IMR-90 (cell line): ENCODE measurements at regions not wholly inside any gene's neighbourhood (a gene's known extent, or its start where the extent isn't known, plus 50 kb on each side); places are given as distances from the start of the nearest gene placed in this dataset.

ENCODE experiments used
- ATAC-seq: fragments of 200-7000 bp; cut with Tn5 transposase; 2 replicates; pipeline ENCODE4 v1.9.1; 2020; ENCODE audit warnings: low read depth, mild to moderate bottlenecking, moderate library complexity
- BruUV-seq: library from RNA; stranded (reverse); fragments of 400-500 nt; replicated peaks from 2 replicates; lab custom pipeline; 2021; lab: Mats Ljungman, UMichigan
- CTCF ChIA-PET: fragments of 300-600 bp; formaldehyde crosslinking; extraction: SDS; loops from one replicate; lab custom pipeline; 2021; ENCODE audit warnings: antibody characterized with exemption; lab: Yijun Ruan, JAX
- POLR2A ChIA-PET: fragments of 300-600 bp; sonication (Branson Sonifier 250); formaldehyde crosslinking; loops from one replicate; lab custom pipeline; 2022; ENCODE audit warnings: antibody characterized with exemption; ENCODE audit not compliant: unreplicated experiment; lab: Charles Lee
- DNase-seq: peaks from one replicate; pipeline ENCODE4 v3.0.0; 2013
- H2AFZ ChIP-seq: replicated peaks from 2 replicates; pipeline ENCODE3; 2013; ENCODE audit warnings: low read length, mild to moderate bottlenecking; ENCODE audit not compliant: poor library complexity
- H2AK5ac ChIP-seq: 2 replicates; pipeline ENCODE4 v1.6.1; 2013; ENCODE audit warnings: low read depth, low read length, inconsistent platforms
- H2AK9ac ChIP-seq: replicated peaks from 2 replicates; pipeline ENCODE3; 2013; ENCODE audit warnings: mild to moderate bottlenecking, low read depth, low read length, moderate library complexity; ENCODE audit not compliant: poor library complexity
- H2BK120ac ChIP-seq: 2 replicates; pipeline ENCODE4 v1.6.1; 2013; ENCODE audit warnings: low read depth, low read length, inconsistent platforms
- H2BK15ac ChIP-seq: 3 replicates; pipeline ENCODE4 v1.6.1; 2013; ENCODE audit warnings: low read depth, low read length, inconsistent platforms
- H2BK20ac ChIP-seq: 2 replicates; pipeline ENCODE4 v1.6.1; 2013; ENCODE audit warnings: low read depth, mild to moderate bottlenecking, inconsistent platforms, low read length, moderate library complexity
- H2BK5ac ChIP-seq: 2 replicates; pipeline ENCODE4 v1.6.1; 2013; ENCODE audit warnings: mild to moderate bottlenecking, low read depth, low read length, inconsistent platforms; ENCODE audit not compliant: poor library complexity, severe bottlenecking
- H3K14ac ChIP-seq: replicated peaks from 2 replicates; pipeline ENCODE4 v1.6.1; 2013; ENCODE audit warnings: low read depth, low read length, inconsistent platforms
- H3K18ac ChIP-seq: 2 replicates; pipeline ENCODE4 v1.6.1; 2013; ENCODE audit warnings: low read depth, low read length, control low read depth
- H3K23ac ChIP-seq: 2 replicates; pipeline ENCODE4 v1.6.1; 2013; ENCODE audit warnings: low read depth, low read length, inconsistent platforms
- H3K27ac ChIP-seq: 2 replicates; pipeline ENCODE4 v1.5.1; 2013; ENCODE audit warnings: mild to moderate bottlenecking, control low read depth, low read length; ENCODE audit not compliant: insufficient read depth
- H3K27me3 ChIP-seq: 2 replicates; pipeline ENCODE4 v1.6.1; 2013; ENCODE audit warnings: low read length; ENCODE audit not compliant: control insufficient read depth, insufficient read depth
- H3K36me3 ChIP-seq: 2 replicates; pipeline ENCODE4 v1.6.1; 2013; ENCODE audit warnings: low read length, mixed read lengths; ENCODE audit not compliant: control insufficient read depth, insufficient read depth
- H3K4ac ChIP-seq: 2 replicates; pipeline ENCODE4 v1.6.1; 2013; ENCODE audit warnings: low read depth, low read length, inconsistent platforms
- H3K4me1 ChIP-seq: 2 replicates; pipeline ENCODE4 v1.6.1; 2013; ENCODE audit warnings: low read length, mixed read lengths; ENCODE audit not compliant: control insufficient read depth, insufficient read depth
- H3K4me2 ChIP-seq: 2 replicates; pipeline ENCODE4 v1.6.1; 2013; ENCODE audit warnings: low read depth, mild to moderate bottlenecking, control low read depth, low read length, moderate library complexity
- H3K4me3 ChIP-seq: 2 replicates; pipeline ENCODE4 v1.5.1; 2013; ENCODE audit warnings: low read depth, mild to moderate bottlenecking, control low read depth, low read length, moderate library complexity; ENCODE audit not compliant: insufficient read depth
- H3K56ac ChIP-seq: 2 replicates; pipeline ENCODE4 v1.6.1; 2013; ENCODE audit warnings: low read length, inconsistent platforms; ENCODE audit not compliant: insufficient read depth; ENCODE audit errors: extremely low read depth
- H3K79me1 ChIP-seq, 2 experiments: 2 replicates each; pipeline ENCODE4 v1.6.1; 2013; ENCODE audit warnings: low read length in 2 of 2, inconsistent platforms in 1 of 2, low read depth in 1 of 2
- H3K9ac ChIP-seq: 2 replicates; pipeline ENCODE4 v1.6.1; 2013; ENCODE audit warnings: low read depth, low read length, control low read depth
- H3K9me1 ChIP-seq: 2 replicates; pipeline ENCODE4 v1.6.1; 2013; ENCODE audit warnings: low read length, inconsistent platforms; ENCODE audit not compliant: insufficient read depth
- H3K9me3 ChIP-seq: 2 replicates; pipeline ENCODE4 v1.6.1; 2013; ENCODE audit warnings: low read length; ENCODE audit not compliant: control insufficient read depth, insufficient read depth
- H4K20me1 ChIP-seq: 2 replicates; pipeline ENCODE4 v1.6.1; 2013; ENCODE audit warnings: low read length, inconsistent platforms; ENCODE audit not compliant: insufficient read depth
- H4K5ac ChIP-seq: 2 replicates; pipeline ENCODE4 v1.6.1; 2013; ENCODE audit warnings: mild to moderate bottlenecking, low read depth, low read length, control low read depth
- H4K8ac ChIP-seq, 2 experiments: 2 replicates each; pipeline ENCODE4 v1.6.1; 2013; ENCODE audit warnings: low read depth in 2 of 2, low read length in 2 of 2, control low read depth in 1 of 2, inconsistent platforms in 1 of 2
- H4K91ac ChIP-seq: 2 replicates; pipeline ENCODE4 v1.6.1; 2013; ENCODE audit warnings: low read depth, low read length, inconsistent platforms; ENCODE audit not compliant: insufficient read depth
- BHLHE40 ChIP-seq: fragments of 150-350 bp; IDR thresholded peaks from 2 replicates; pipeline ENCODE4 v1.6.1; 2016; ENCODE audit warnings: mild to moderate bottlenecking, low read depth, low read length
- CEBPB ChIP-seq: IDR thresholded peaks from 2 replicates; pipeline ENCODE4 v1.6.1; 2012; ENCODE audit warnings: low read depth, low read length, improper control_type of control experiment
- CHD1 ChIP-seq: IDR thresholded peaks from 2 replicates; pipeline ENCODE4 v1.6.1; 2012; ENCODE audit warnings: low read depth, low read length, improper control_type of control experiment
- FOS ChIP-seq: fragments of 150-350 bp; IDR thresholded peaks from 2 replicates; pipeline ENCODE4 v1.6.1; 2016; ENCODE audit warnings: low read depth, low read length
- MAFK ChIP-seq: IDR thresholded peaks from 2 replicates; pipeline ENCODE4 v1.6.1; 2012; ENCODE audit warnings: low read depth, low read length, improper control_type of control experiment
- MAZ ChIP-seq: IDR thresholded peaks from 2 replicates; pipeline ENCODE4 v1.6.1; 2012; ENCODE audit warnings: low read depth, mild to moderate bottlenecking, low read length, improper control_type of control experiment, moderate library complexity, borderline replicate concordance
- MXI1 ChIP-seq: IDR thresholded peaks from 2 replicates; pipeline ENCODE4 v1.6.1; 2012; ENCODE audit warnings: low read depth, mild to moderate bottlenecking, low read length, moderate library complexity, borderline replicate concordance
- NFE2L2 ChIP-seq: fragments of 150-350 bp; IDR thresholded peaks from 2 replicates; pipeline ENCODE4 v1.6.1; 2016; ENCODE audit warnings: low read depth, mild to moderate bottlenecking, low read length
- POLR2A ChIP-seq: IDR thresholded peaks from 2 replicates; pipeline ENCODE4 v1.6.1; 2012; ENCODE audit warnings: mild to moderate bottlenecking, low read depth, low read length
- RAD21 ChIP-seq: IDR thresholded peaks from 2 replicates; pipeline ENCODE4 v1.6.1; 2012; ENCODE audit warnings: low read length, improper control_type of control experiment
- RCOR1 ChIP-seq: IDR thresholded peaks from 2 replicates; pipeline ENCODE4 v1.6.1; 2012; ENCODE audit warnings: mild to moderate bottlenecking, low read length, improper control_type of control experiment; ENCODE audit not compliant: insufficient replicate concordance
- RFX5 ChIP-seq: IDR thresholded peaks from 2 replicates; pipeline ENCODE4 v1.8.0; 2012; ENCODE audit warnings: low read depth, mild to moderate bottlenecking, low read length, moderate library complexity
- SMC3 ChIP-seq: fragments of 150-350 bp; IDR thresholded peaks from 2 replicates; pipeline ENCODE4 v1.6.1; 2016; ENCODE audit warnings: low read depth, mild to moderate bottlenecking, antibody characterized with exemption, low read length, moderate library complexity
- WGBS, 2 experiments: methylation state at CpG; one replicate each; pipeline versions ENCODE4 v1.1.5 to v1.1.7; 2013; ENCODE audit warnings: missing lambda C conversion rate in 2 of 2; ENCODE audit not compliant: insufficient read length in 1 of 2; ENCODE audit errors: extremely low coverage in 2 of 2; 5-methylcytosine and 5-hydroxymethylcytosine counted together
- dilution Hi-C: fragments of 300-500 bp; cut with HindIII; formaldehyde crosslinking; loops from one replicate; pipeline ENCODE4 v1.14.3; 2018; ENCODE audit warnings: low sequenced_read_pairs; ENCODE audit not compliant: unreplicated experiment
- in situ Hi-C: fragments of 300-500 bp; cut with MboI; formaldehyde crosslinking; loops from 3 replicates; pipeline ENCODE4 v1.14.3; 2019; ENCODE audit warnings: low sequenced_read_pairs, inconsistent platforms, mixed read lengths
- intact Hi-C: fragments of 100-400 bp; cut with micrococcal nuclease; formaldehyde crosslinking; loops from 2 replicates; pipeline ENCODE4 v1.10.0; 2022
- TF ChIP-seq, protein P1 (sequence below): conservative IDR thresholded peaks from 2 replicates; pipeline ENCODE4 v1.5.1; 2012; ENCODE audit warnings: mild to moderate bottlenecking, low read depth, low read length, improper control_type of control experiment
- TF ChIP-seq, protein P2 (sequence below): fragments of 150-350 bp; IDR thresholded peaks from 2 replicates; pipeline ENCODE4 v1.6.1; 2017; ENCODE audit warnings: mild to moderate bottlenecking, antibody characterized with exemption, low read length, low read depth
- TF ChIP-seq, protein P3 (sequence below): fragments of 150-350 bp; IDR thresholded peaks from 2 replicates; pipeline ENCODE4 v1.6.1; 2016; ENCODE audit warnings: low read depth, mild to moderate bottlenecking, low read length, moderate library complexity, borderline replicate concordance

DNA sequence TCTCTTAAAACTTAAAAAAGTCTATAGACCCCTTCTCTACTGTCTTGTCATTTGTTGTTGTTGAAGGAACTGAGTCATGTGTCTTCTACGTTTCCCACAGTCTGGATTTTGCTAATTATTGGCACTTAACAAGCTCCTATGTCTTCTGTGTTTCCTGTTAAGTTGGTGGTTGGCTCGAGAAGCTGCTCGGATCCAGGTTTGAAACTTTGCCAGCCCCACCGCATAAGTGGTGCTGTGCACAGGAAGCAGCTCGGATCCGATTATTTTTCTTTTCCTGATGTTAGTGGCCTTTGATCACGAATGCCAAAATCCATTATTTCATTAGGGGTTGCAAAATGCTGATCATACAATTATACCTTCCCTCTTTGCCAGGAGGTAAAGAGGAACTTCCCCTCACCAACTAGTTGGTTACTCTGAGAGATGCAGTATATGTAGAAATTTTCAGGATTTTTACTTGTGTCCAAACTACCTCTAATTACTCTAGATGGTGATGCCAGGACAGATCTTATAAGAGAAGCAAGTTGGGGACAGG, 186.5 kb downstream of the NSG2 start:
- Histone ChIP-seq H4K5ac (no peak overlapping the region), H2BK120ac (no peak overlapping the region), H2AK9ac (no peak overlapping the region), H3K18ac (no peak overlapping the region), H2AK5ac (no peak overlapping the region), H3K79me1 (no peaks in the 10 kb centered on the region), H3K9me1 (no peaks in the 10 kb centered on the region), H3K56ac (no peak overlapping the region), H2AFZ (no peak overlapping the region), H3K4me3 (no peak overlapping the region), H3K9ac (no peak overlapping the region), H4K8ac (no peak overlapping the region), H4K91ac (no peak overlapping the region), H3K27me3 (no peaks in the 10 kb centered on the region), H2BK5ac (no peak overlapping the region), H3K9me3 (peaks cover 17% of the 10 kb centered on the region), H3K36me3 (no peaks in the 10 kb centered on the region), H3K23ac (no peak overlapping the region), H3K4me2 (no peak overlapping the region), H2BK20ac (no peak overlapping the region), H3K4ac (no peak overlapping the region), H3K4me1 (no peaks in the 10 kb centered on the region), H2BK15ac (no peak overlapping the region), H3K27ac (no peak overlapping the region), H4K20me1 (no peaks in the 10 kb centered on the region), H3K14ac (no peak overlapping the region)
- intact Hi-C loops = no loop called here
- WGBS, 2 experiments = 7% methylated on average over 3 of the region's 7 CpGs; no CpG with 5 or more reads in 1 of the 2 experiments
- DNase-seq (no peak), ATAC-seq (no peak)
- dilution Hi-C loops = no loop called here
- ChIA-PET CTCF (no interaction called here), POLR2A (no interaction called here)
- in situ Hi-C loops = no loop called here
- TF ChIP-seq, protein P1, sequence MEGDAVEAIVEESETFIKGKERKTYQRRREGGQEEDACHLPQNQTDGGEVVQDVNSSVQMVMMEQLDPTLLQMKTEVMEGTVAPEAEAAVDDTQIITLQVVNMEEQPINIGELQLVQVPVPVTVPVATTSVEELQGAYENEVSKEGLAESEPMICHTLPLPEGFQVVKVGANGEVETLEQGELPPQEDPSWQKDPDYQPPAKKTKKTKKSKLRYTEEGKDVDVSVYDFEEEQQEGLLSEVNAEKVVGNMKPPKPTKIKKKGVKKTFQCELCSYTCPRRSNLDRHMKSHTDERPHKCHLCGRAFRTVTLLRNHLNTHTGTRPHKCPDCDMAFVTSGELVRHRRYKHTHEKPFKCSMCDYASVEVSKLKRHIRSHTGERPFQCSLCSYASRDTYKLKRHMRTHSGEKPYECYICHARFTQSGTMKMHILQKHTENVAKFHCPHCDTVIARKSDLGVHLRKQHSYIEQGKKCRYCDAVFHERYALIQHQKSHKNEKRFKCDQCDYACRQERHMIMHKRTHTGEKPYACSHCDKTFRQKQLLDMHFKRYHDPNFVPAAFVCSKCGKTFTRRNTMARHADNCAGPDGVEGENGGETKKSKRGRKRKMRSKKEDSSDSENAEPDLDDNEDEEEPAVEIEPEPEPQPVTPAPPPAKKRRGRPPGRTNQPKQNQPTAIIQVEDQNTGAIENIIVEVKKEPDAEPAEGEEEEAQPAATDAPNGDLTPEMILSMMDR = no peak
- no peak for TF ChIP-seq CHD1
- TF ChIP-seq NFE2L2 = no peak
- TF ChIP-seq, protein P2, sequence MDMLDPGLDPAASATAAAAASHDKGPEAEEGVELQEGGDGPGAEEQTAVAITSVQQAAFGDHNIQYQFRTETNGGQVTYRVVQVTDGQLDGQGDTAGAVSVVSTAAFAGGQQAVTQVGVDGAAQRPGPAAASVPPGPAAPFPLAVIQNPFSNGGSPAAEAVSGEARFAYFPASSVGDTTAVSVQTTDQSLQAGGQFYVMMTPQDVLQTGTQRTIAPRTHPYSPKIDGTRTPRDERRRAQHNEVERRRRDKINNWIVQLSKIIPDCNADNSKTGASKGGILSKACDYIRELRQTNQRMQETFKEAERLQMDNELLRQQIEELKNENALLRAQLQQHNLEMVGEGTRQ = no peak
- TF ChIP-seq MAZ = no peak
- no peak for TF ChIP-seq MAFK
- no peak for TF ChIP-seq CEBPB
- TF ChIP-seq RCOR1 = no peak
- TF ChIP-seq FOS = no peak
- TF ChIP-seq RAD21 = no peak
- TF ChIP-seq, protein P3, sequence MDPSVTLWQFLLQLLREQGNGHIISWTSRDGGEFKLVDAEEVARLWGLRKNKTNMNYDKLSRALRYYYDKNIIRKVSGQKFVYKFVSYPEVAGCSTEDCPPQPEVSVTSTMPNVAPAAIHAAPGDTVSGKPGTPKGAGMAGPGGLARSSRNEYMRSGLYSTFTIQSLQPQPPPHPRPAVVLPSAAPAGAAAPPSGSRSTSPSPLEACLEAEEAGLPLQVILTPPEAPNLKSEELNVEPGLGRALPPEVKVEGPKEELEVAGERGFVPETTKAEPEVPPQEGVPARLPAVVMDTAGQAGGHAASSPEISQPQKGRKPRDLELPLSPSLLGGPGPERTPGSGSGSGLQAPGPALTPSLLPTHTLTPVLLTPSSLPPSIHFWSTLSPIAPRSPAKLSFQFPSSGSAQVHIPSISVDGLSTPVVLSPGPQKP = no peak
- no peak for TF ChIP-seq SMC3
- TF ChIP-seq BHLHE40 = no peak
- no peak for TF ChIP-seq POLR2A
- no peak for TF ChIP-seq RFX5
- no peak for TF ChIP-seq MXI1
- no TSS peak for BruUV-seq
